Endothelial cell (in vitro differentiated cells): ENCODE measurements at regions not wholly inside any gene's neighbourhood (a gene's known extent, or its start where the extent isn't known, plus 50 kb on each side); places are given as distances from the start of the nearest gene placed in this dataset.

Source experiments
- DNase-seq: peaks from one replicate; pipeline ENCODE4 v3.0.0; 2021; ENCODE audit warnings: low spot score
- H3K27ac Mint-ChIP-seq: one replicate; pipeline ENCODE4 v1.8.0; 2021; ENCODE audit warnings: mixed read lengths, inconsistent platforms; ENCODE audit not compliant: unreplicated experiment
- H3K27me3 Mint-ChIP-seq: one replicate; pipeline ENCODE4 v1.8.0; 2021; ENCODE audit warnings: mild to moderate bottlenecking, moderate library complexity, mixed read lengths, inconsistent platforms; ENCODE audit not compliant: unreplicated experiment
- H3K36me3 Mint-ChIP-seq: one replicate; pipeline ENCODE4 v1.8.0; 2021; ENCODE audit warnings: mild to moderate bottlenecking, low read depth, mixed read lengths, inconsistent platforms; ENCODE audit not compliant: unreplicated experiment
- H3K4me1 Mint-ChIP-seq: one replicate; pipeline ENCODE4 v1.8.0; 2021; ENCODE audit warnings: mild to moderate bottlenecking, mixed read lengths, inconsistent platforms; ENCODE audit not compliant: unreplicated experiment
- H3K4me3 Mint-ChIP-seq: one replicate; pipeline ENCODE4 v1.8.0; 2021; ENCODE audit warnings: mild to moderate bottlenecking, mixed read lengths, inconsistent platforms; ENCODE audit not compliant: unreplicated experiment
- H3K9me3 Mint-ChIP-seq: one replicate; pipeline ENCODE4 v1.8.0; 2021; ENCODE audit warnings: mixed read lengths, inconsistent platforms; ENCODE audit not compliant: unreplicated experiment
- TF ChIP-seq, protein P1 (sequence below): fragments of 200-600 bp; sonication (generic); IDR thresholded peaks from one replicate; pipeline ENCODE4 v1.5.0; 2021; ENCODE audit warnings: antibody characterized with exemption; ENCODE audit not compliant: unreplicated experiment

DNA sequence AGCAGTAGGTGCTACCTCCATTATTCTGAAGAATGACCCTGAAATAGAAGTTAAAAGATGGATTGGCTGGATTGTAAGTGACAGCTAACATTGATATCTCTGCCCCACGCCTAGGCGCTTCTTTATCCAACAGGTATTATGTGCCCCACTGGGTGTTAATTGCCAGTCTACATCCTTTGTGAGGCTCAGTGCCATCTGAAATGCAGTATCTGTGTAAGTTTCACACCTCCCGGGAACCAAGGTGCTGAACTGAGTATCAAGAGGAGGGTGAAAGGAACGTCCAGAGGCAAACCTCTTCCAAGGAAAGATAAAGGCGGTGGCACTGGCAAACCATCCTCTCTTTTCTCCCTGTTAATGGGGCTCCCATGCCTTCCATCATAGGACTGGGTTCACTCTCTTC, 181.1 kb upstream of the UBL3 start:
- H3K9me3 Mint-ChIP-seq: no peaks in the 10 kb centered on the region
- DNase-seq: no peak
- TF ChIP-seq, protein P1, sequence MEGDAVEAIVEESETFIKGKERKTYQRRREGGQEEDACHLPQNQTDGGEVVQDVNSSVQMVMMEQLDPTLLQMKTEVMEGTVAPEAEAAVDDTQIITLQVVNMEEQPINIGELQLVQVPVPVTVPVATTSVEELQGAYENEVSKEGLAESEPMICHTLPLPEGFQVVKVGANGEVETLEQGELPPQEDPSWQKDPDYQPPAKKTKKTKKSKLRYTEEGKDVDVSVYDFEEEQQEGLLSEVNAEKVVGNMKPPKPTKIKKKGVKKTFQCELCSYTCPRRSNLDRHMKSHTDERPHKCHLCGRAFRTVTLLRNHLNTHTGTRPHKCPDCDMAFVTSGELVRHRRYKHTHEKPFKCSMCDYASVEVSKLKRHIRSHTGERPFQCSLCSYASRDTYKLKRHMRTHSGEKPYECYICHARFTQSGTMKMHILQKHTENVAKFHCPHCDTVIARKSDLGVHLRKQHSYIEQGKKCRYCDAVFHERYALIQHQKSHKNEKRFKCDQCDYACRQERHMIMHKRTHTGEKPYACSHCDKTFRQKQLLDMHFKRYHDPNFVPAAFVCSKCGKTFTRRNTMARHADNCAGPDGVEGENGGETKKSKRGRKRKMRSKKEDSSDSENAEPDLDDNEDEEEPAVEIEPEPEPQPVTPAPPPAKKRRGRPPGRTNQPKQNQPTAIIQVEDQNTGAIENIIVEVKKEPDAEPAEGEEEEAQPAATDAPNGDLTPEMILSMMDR: no peak
- no peak overlapping the region for H3K27ac Mint-ChIP-seq
- no peaks in the 10 kb centered on the region for H3K27me3 Mint-ChIP-seq
- peaks cover 12% of the 10 kb centered on the region for H3K4me1 Mint-ChIP-seq
- no peaks in the 10 kb centered on the region for H3K36me3 Mint-ChIP-seq
- H3K4me3 Mint-ChIP-seq: no peak overlapping the region

DNA sequence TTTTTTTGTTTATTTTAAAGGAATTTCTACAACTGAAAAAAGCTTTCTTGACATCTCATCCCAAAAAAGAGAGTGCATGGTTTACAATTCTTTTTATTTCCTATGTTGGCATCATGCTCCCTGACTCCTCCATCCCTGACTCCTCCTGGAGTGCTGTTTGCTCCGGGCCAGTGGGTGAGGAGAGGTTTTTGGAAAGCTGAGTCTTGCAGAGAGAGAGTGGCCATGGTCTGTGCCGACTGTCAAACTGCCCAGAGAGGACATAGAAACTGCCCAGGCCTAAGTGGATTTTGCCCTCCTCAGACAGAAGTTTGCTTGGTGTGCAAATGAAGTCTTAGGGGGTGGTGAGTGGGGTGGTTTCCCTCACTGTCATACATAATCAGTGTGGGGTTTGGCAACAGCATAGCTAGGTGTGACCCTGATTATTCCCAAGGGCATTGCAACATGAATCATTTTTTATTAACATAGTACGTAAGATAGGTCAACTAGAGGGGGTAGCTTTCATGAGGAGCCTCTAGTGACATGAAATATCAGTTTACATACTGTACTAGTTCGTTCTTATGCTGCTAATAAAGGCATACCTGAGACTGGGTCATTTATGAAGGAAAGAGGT, 179.8 kb upstream of the UBL3 start:
- DNase-seq: no peak
- TF ChIP-seq, protein P1: no peak
- H3K4me1 Mint-ChIP-seq: peaks cover 12% of the 10 kb centered on the region
- H3K27me3 Mint-ChIP-seq: no peaks in the 10 kb centered on the region
- no peak overlapping the region for H3K4me3 Mint-ChIP-seq
- H3K27ac Mint-ChIP-seq: no peak overlapping the region
- no peaks in the 10 kb centered on the region for H3K36me3 Mint-ChIP-seq
- H3K9me3 Mint-ChIP-seq: no peaks in the 10 kb centered on the region

DNA sequence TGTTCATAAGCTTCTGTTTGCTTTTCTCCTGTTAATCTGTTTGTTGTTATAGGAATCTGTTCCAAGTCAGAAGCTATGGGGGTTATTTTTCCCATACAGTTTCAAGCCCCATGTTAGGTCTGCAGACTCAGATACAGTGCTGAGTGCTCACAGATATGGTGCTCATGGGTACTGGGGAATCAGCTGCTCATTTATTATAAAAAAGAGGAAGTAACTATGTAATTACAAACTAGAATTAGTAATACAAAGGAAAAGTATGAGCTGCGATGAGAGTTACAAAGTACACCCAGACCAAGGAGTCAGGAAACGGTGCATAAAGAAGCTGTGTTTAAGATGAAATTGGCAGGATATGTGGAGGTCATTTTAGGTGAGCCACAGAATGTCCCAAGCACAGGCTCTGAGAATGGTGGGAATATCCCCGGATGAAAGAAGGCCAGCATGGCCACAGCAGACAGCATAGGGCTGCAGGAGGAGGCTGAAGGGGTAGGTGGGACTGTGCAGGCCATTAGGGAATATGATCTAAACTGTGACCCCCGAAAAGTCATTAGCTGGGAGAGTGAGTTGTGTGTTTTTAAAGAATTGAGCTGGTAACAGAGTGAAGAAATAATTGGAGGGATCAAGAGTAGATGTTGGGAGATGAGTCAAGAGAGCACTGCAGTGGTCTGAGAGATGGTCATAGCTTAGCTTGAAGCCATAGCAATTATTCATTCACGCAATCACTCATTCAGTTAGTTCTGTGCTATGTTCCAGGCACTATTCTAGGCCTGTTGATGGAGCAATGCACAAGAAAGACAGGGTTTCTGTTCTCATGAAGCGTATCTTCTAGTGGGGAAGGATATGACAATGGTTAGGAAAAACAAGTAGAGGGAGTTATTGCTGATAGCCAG, 177.4 kb upstream of the UBL3 start:
- Mint-ChIP-seq H3K27me3 (no peaks in the 10 kb centered on the region), H3K4me1 (no peaks in the 10 kb centered on the region), H3K4me3 (no peak overlapping the region), H3K27ac (no peak overlapping the region), H3K36me3 (no peaks in the 10 kb centered on the region), H3K9me3 (no peaks in the 10 kb centered on the region)
- no peak for DNase-seq
- TF ChIP-seq, protein P1: no peak

DNA sequence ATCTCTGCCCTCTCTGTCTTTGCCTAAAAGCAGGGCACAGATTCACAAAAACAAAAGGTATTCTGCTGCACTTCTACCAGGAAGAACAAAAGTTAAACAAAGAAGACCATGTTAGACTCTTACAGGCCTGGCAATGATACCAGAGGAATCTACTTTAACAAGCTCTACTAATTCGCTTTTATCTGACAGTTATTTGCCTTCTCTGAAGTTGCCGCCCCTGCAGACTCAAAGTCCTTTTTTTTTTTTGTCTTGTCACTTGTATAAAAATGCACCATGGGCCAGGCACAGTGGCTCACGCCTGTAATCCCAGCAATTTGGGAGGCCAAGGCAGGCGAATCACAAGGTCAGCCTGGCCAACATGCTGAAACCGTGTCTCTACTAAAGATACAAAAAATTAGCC, 176.5 kb upstream of the UBL3 start:
- H3K4me3 Mint-ChIP-seq: no peak overlapping the region

More for the DNA sequence above, 176.5 kb upstream of the UBL3 start:
- Mint-ChIP-seq H3K4me1 (no peaks in the 10 kb centered on the region), H3K27me3 (no peaks in the 10 kb centered on the region), H3K9me3 (no peaks in the 10 kb centered on the region), H3K36me3 (no peaks in the 10 kb centered on the region), H3K27ac (no peak overlapping the region)
- DNase-seq: no peak
- TF ChIP-seq, protein P1: no peak
